Frontal cortex (tissue), 3 donors: ENCODE measurements at regions not wholly inside any gene's neighbourhood (a gene's known extent, or its start where the extent isn't known, plus 50 kb on each side); places are given as distances from the start of the nearest gene placed in this dataset.
"Not testable (repeated sequence)": the region's sequence is repeated elsewhere in the genome, so short reads cannot be mapped to it uniquely, and the experiment has no call there.

ENCODE experiments used
- DNase-seq, 2 donors: peaks; one replicate each; pipeline ENCODE4 v3.0.0; 2012; ENCODE audit warnings: low spot score in 2 of 2
- FAIRE-seq: peaks from 2 replicates; lab custom pipeline; 2012; peaks lifted over from hg19 to GRCh38; lab: Jason Lieb, UNC
- donor health status: control.
- donor health status: control.
- donor health status: control.

DNA sequence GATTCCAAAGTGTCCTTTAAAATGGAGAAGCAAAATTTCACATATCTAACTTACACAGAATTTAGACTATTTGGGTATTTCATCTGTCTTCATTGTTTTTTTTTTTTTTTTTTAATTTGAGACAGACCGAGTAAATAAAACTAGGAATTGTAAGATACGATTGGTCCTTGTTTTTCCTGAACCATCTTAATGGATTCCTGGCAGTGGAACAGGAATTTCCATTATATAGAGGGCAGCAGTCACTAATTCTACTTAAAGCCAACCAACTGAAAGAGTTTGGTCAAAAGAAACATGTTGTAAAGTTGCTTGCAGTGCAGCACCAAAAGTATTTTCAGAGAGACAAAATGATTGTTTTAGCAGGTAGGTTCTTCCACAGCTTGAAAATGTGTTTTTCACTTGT, 72.5 kb upstream of the HGF start:
- DNase-seq: no peak
- FAIRE-seq: peak; percentile 36

- FAIRE-seq: no peak
Observed at GRCh38 chr7:81839708-81840369, 70.0 kb upstream of the HGF start.

DNA sequence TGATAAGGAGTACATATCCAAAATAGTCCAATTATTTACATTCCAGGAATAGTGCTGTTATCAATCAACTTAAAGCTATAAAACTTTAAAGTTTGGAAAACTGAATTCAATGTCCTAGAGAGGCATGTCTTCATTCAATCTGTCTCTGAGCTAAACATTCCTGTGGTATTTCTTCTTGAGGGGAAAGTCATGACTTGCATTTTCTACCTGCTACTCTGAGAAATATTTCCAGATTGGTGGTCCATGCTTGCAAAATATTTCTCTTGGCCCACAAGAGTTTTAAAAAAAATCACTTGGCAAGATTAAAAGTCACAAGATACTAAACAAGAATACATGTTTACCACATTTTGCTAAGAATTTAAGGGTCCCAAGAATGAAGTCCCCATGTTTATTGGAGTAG, 63.6 kb upstream of the HGF start:
- no peak for FAIRE-seq
- DNase-seq: no peak

More at GRCh38 chr7:81839708-81840369, 70.0 kb upstream of the HGF start:
- no peak for DNase-seq

GRCh38 chr7:81831883-81832282, 62.0 kb upstream of the HGF start:
- FAIRE-seq: no peak

GRCh38 chr7:81829511-81829910, 59.7 kb upstream of the HGF start:
- FAIRE-seq, DNase-seq: not testable (repeated sequence)

More at GRCh38 chr7:81831883-81832282, 62.0 kb upstream of the HGF start:
- no peak for DNase-seq

GRCh38 chr7:81822811-81823210, 53.0 kb upstream of the HGF start:
- DNase-seq (no peak), FAIRE-seq (no peak)

- FAIRE-seq (no peak), DNase-seq (no peak)
Observed at GRCh38 chr7:81819861-81820260, 50.0 kb upstream of the HGF start.
